H1 (cell line): ENCODE measurements at regions not wholly inside any gene's neighbourhood (a gene's known extent, or its start where the extent isn't known, plus 50 kb on each side); places are given as distances from the start of the nearest gene placed in this dataset.

Source experiments
- BRCA1 ChIP-seq: IDR thresholded peaks from 2 replicates; pipeline ENCODE4 v1.6.1; 2012; ENCODE audit warnings: low read depth, low read length, improper control_type of control experiment
- CEBPB ChIP-seq: IDR thresholded peaks from 2 replicates; pipeline ENCODE4 v1.6.1; 2012; ENCODE audit warnings: low read depth, low read length
- CTCF ChIP-seq, 3 experiments: IDR thresholded peaks; 1 replicate in 2 of 3; 2 replicates in 1 of 3; pipeline versions ENCODE4 v1.5.1 to v1.6.1; 2011; ENCODE audit warnings: low read length in 3 of 3, mild to moderate bottlenecking in 3 of 3, inconsistent platforms in 2 of 3, low read depth in 1 of 3, moderate library complexity in 1 of 3; ENCODE audit not compliant: insufficient read depth in 1 of 3; ENCODE audit errors: control extremely low read depth in 1 of 3
- EP300 ChIP-seq, 2 experiments: IDR thresholded peaks; 1 replicate in 1 of 2; 2 replicates in 1 of 2; pipeline ENCODE4 v1.6.1; 2011 to 2012; ENCODE audit warnings: low read depth in 2 of 2, low read length in 2 of 2, mild to moderate bottlenecking in 2 of 2, borderline replicate concordance in 1 of 2, inconsistent platforms in 1 of 2, moderate library complexity in 1 of 2
- EZH2 ChIP-seq: fragments of 200-600 bp; sonication (generic); IDR thresholded peaks from 2 replicates; pipeline ENCODE4 v1.7.1; 2012; ENCODE audit warnings: low read depth, mild to moderate bottlenecking, moderate library complexity, low read length, inconsistent platforms; ENCODE audit not compliant: severe bottlenecking
- JUND ChIP-seq: IDR thresholded peaks from 2 replicates; pipeline ENCODE4 v1.6.1; 2011; ENCODE audit warnings: mild to moderate bottlenecking, improper control_type of control experiment, low read length
- MAFK ChIP-seq: IDR thresholded peaks from 2 replicates; pipeline ENCODE4 v1.6.1; 2012; ENCODE audit warnings: low read depth, mild to moderate bottlenecking, improper control_type of control experiment, low read length
- MAX ChIP-seq: IDR thresholded peaks from 2 replicates; pipeline ENCODE4 v1.6.1; 2012; ENCODE audit warnings: inconsistent platforms
- POLR2A ChIP-seq, 2 experiments: IDR thresholded peaks; 1 replicate in 1 of 2; 2 replicates in 1 of 2; pipeline ENCODE4 v1.6.1; 2011; ENCODE audit warnings: low read depth in 2 of 2, low read length in 2 of 2, mild to moderate bottlenecking in 2 of 2; ENCODE audit errors: control extremely low read depth in 1 of 2
- POLR2AphosphoS5 ChIP-seq: IDR thresholded peaks from 2 replicates; pipeline ENCODE4 v1.6.1; 2011; ENCODE audit warnings: low read depth, low read length
- RNF2 ChIP-seq: fragments of 200-900, 300-1000 bp; sonication (generic); IDR thresholded peaks from 2 replicates; pipeline ENCODE4 v1.7.1; 2016; ENCODE audit warnings: borderline replicate concordance, low read depth, mild to moderate bottlenecking, antibody characterized with exemption, low read length; ENCODE audit not compliant: poor library complexity, severe bottlenecking; ENCODE audit errors: missing control alignments
- SP4 ChIP-seq: IDR thresholded peaks from 2 replicates; pipeline ENCODE4 v1.6.1; 2012; ENCODE audit warnings: low read length, inconsistent platforms
- TEAD4 ChIP-seq: IDR thresholded peaks from 2 replicates; pipeline ENCODE4 v1.6.1; 2012; ENCODE audit warnings: low read depth, low read length, inconsistent platforms, mixed read lengths
- ZNF274 ChIP-seq: IDR thresholded peaks from 2 replicates; pipeline ENCODE4 v1.7.0; 2012; ENCODE audit warnings: low read length, borderline replicate concordance; ENCODE audit errors: extremely low read depth

GRCh38 chr5:104606258-104606829 is 1043.8 kb upstream of the NUDT12 start:
- TF ChIP-seq EP300 (IDR thresholded peaks at IDR 0.05; ENCODE audit: borderline replicate concordance in 1 of 2, low read depth in 2 of 2, low read length in 2 of 2) (no peak), BRCA1 (no peak), CTCF (IDR thresholded peaks at IDR 0.05; ENCODE audit: control extremely low read depth in 1 of 3, insufficient read depth in 1 of 3, low read depth in 1 of 3, low read length in 3 of 3) (no peak), EZH2 (no peak), POLR2A (IDR thresholded peaks at IDR 0.05; ENCODE audit: control extremely low read depth in 1 of 2, low read depth in 2 of 2, low read length in 2 of 2) (no peak), CEBPB (no peak), RNF2 (no peak), MAFK (no peak), SP4 (no peak), MAX (no peak), POLR2AphosphoS5 (no peak), JUND (no peak), TEAD4 (no peak), ZNF274 (no peak)
